Pons (tissue), 1 donor: ENCODE measurements at regions not wholly inside any gene's neighbourhood (a gene's known extent, or its start where the extent isn't known, plus 50 kb on each side); places are given as distances from the start of the nearest gene placed in this dataset.

Experiments used
- DNase-seq: peaks from one replicate; pipeline ENCODE4 v3.0.0-alpha.2; 2016; ENCODE audit warnings: low spot score

GRCh38 chr6:48912503-48912902, 550.5 kb downstream of the MMUT start:
- DNase-seq, result no peak

DNA sequence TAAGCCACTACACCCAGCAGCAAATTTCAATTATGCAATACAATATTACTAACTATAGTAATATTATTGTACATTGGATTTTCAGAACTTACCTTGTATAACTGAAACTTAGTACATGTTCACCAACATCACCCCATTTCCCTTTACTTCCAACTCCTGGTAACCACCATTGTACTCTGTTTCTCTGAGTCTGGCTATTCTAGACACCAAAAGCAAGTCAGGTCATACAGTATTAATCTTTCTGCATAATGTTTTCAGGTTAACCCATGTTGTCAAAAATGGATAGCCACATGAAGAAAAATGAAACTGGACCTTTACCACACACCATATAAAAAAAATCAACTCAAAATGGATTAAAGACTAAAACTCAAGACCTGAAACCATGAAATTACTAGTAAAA, 558.2 kb downstream of the MMUT start:
- DNase-seq, result no peak

DNA sequence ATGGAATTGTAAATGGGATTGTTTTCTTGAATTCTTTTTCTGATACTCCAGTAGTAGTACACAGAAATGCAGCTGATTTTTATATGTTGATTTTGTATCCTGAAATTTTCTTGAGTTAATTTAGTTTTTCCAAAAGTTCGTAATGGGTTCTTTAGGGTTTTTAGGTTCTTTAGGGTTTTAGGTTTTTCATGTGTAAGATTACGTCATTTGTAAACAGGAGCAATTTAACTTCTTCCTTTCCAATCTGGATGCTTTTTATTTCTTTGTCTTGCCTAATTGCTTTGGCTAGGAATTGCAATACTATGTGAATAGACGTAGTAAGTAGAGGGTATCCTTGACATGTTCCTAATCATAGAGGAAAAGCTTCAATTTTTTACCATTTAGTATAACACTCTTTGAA, 568.6 kb downstream of the MMUT start:
- no peak for DNase-seq

DNA sequence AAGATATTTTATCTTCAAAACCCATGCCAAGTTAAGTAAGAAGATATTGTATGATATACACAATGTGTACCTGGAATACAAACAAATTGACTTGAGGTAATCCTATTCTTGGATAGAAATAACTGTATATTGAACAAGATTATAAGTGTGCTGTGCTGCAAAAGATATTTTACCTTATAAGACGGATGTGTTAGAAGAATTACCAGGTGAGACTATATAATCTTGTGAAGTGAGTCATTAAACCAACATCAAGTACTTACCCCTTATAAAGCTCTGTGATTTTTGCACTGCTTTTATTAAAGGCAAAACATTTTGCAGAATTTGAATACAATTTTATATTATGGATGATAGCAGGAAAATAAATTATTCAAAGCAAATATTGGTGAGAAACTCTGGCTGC, 570.0 kb downstream of the MMUT start:
- no peak for DNase-seq

GRCh38 chr6:48891308-48891707, 571.7 kb downstream of the MMUT start:
- DNase-seq, result no peak

DNA sequence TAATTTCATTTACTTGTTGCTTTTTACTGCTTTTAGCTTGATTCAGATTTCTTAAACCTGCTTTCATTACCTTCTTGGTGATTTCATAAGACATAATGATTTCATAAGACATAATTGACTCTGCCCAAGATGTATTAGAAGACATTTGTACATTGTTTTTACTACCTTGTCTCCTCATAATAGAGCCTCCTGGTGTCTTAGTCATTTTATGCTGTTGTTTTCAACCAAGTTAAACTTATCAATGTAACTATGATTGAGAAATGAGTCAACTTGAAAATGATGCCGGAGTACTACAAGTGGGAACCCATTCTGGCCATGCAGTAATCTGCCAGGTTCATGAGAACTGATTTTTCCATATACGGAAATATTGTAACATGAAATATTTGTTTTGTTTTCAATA, 573.6 kb downstream of the MMUT start:
- DNase-seq, result no peak

GRCh38 chr6:48883116-48883515, 579.9 kb downstream of the MMUT start:
- DNase-seq, result no peak

DNA sequence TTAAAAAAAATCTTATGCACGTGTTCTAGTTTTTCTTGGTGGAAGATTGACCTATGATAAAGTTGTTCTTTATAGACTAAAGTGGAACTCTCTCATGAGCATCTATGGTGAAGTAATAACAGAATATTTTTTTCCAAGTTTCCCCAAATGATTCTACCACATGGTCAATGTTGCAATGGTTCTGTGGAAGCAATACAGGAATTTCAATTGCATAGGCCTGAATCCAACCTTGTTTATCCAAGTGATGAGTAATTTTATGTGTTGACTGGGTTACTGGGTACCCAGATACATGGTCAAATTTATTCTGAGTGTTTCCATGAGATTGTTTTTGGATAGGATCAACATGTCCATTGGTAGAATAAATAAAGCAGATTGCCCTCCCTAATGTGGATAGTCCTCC, 581.5 kb downstream of the MMUT start:
- DNase-seq, result no peak

DNA sequence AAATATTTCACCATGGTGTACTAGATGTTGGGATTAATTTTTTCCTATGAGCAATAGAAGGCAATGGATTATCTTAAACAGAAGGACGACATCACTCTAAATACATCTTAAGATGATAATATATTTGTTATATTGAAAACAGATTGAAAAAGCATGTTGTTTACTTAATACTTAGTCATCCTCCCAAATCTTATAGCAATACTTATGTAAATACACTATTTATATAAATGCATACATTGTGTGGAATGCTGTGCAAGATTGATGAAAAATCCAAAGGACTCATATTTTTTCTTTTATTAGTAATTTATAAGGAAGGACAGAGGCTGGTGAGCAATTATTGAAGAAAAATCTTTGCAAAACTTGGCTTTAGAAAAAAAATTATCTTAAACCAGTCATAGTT, 593.5 kb downstream of the MMUT start:
- no peak for DNase-seq

DNA sequence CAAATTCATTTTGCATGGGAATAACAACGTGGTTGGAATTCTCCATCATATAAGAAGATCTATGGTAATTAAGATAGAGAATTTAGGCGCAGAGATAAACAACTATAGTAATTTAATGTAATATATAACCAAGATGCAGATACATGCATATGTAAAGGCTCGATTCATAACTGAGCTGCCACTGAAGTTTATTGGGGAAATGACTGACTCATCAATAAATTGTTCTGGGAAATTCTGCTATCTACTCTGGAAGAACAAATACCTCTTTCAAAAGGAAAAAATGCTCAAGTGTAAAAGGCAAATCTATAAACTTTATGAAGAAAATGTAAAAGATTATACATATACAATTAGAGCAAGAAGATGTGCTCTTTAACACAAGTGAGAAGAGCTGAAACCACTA, 596.4 kb downstream of the MMUT start:
- no peak for DNase-seq

DNA sequence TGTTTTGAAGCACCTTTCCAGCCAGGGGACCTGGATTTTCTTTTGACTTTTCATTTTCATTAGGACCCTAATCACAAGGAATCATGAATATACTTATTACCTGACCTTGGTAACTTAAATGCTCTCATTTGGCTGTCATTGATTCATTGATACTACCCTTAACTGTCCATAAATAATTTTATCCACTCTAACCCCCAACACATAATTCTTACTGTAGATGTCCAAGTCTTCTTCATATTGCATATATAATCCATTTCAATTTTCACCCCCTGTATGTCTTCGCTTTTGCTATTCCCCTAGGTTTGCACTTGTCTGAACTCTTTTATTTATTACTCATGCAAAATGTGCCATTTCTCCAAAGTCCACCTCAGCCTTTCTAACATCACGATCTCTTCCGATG, 602.9 kb downstream of the MMUT start:
- no peak for DNase-seq

DNA sequence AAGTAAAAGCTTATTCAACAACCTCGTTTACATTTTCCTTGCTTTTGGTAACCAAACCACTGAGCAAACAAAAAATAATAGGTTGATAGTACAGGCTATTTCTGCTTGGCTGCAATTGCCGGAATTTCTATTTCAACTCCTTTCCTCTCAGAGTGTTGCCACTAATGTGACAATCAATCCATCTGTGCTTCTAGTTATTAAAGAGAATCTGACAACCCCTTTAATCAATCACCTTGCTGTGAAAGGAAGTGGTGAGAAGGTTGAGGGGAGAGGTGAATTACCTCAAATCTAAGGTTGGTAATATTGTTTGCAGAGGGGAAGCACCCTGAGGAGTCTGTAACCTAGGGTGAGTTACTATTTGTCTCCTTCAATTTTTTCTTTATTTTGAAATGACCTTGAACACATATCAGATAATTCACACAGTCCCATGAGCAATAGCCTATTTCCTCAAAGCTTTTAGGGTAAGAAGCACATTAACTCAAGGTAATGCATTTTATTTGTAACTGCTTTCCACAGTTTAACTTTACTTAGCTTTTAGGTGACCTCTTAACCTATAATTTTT, 603.4 kb downstream of the MMUT start:
- no peak for DNase-seq

- no peak for DNase-seq
These were observed 617.8 kb downstream of the MMUT start for GRCh38 chr6:48845219-48845618.

DNA sequence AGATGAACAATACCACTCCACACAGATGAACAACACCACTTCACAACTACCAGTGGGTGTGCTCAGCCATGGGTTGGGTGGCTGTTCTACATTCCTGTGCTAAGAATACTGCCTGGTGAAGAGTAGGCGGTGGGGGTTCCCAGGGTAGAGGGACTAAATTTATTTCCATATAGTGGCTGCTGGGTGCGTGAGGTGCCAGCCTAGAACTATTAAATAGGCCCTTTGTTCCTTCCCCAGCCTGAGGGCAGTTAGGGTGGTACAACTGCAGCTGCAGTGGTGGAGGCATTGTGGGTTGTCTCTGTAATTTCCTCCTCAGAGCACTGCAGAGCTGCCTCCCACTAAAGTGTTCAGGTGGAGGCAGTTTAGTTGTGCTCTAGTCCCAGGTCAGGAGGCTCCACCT, 618.4 kb downstream of the MMUT start:
- DNase-seq, result no peak

GRCh38 chr6:48840896-48841295, 622.2 kb downstream of the MMUT start:
- DNase-seq, result no peak

GRCh38 chr6:48839206-48839605, 623.8 kb downstream of the MMUT start:
- no peak for DNase-seq

- no peak for DNase-seq
These were observed 625.3 kb downstream of the MMUT start for GRCh38 chr6:48837744-48838143.

DNA sequence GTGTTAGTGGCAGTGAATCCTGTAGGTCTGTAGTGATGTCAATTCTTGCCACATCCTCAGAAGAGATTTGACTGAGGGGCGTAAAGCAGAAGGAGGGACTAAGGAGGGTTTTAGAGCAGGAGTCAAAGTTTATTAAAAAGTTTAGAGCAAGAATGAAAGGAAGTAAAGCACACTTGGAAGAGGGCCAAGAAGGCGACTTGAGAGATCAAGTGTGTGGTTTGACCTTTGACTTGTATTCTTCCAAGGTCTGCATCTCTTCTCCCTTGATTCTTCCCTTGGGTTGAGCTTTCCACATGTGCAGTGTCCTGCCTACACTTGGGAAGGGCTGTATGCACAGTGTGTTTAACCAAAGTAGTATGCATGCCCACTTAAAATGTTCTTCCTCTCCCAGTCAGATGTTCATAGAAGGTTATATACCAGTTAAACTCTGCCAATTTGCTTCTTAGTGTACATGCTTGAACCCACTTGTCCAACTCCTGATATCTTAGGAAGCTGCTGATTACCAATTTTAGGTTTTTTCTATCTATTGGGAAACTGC, 627.6 kb downstream of the MMUT start:
- no peak for DNase-seq

DNA sequence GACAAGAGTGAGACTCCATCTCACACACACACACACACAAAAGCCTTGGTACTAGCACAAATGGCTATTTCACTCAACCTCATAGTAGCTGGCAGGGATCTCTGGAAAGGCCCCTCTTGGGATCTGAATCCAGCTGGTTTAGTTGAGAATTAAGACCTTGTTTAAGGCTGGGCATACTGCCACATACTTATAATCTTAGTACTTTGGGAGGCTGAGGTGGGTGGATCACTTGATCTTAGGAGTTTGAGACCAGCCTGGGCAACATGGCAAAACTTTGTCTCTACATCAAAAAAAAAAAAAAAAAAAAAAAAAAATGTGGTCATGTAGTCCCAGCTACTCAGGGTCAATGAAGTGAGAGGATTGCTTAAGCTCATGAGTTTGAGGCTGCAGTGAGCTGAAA, 628.3 kb downstream of the MMUT start:
- no peak for DNase-seq

- no peak for DNase-seq
These were observed 629.1 kb downstream of the MMUT start for GRCh38 chr6:48833916-48834315.

DNA sequence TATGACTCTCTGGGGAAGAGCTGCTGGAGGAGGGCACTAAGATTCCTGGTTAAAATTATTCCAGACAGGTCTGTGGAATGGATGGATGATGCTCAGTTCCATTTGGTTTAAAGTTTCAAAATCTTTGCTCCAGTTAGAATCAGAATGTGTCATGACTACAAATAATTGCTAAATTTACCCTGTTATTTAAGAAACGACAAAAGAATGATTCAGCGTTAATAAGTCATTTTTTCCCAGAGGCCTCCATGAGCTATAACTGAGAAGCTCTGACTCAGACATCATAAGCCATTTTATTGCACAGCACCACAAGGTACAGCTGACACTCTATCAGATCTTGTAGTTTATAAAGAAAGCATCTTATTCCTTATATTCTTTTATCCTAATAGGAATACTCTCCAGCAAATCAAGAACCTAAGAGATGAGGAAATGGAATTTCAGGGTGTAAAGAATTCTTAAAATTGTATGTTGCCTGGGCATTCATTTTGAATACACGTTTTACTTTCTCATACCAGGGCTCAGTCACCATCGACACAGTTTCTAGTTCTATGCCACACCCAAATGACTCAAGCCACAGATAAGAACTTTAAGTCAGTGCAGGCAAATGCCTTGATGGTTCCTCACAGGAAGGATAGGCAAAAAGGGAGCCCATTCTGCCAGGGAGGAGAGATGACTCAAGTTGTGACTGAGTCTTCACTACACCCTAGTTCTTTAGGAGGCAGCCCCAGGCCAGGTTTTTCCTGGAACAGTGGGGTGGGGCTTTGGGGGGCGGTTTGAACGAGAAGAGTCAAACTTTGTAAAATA, 636.0 kb downstream of the MMUT start:
- no peak for DNase-seq

GRCh38 chr6:48826152-48826515, 636.9 kb downstream of the MMUT start:
- no peak for DNase-seq

GRCh38 chr6:48825501-48826151, 637.4 kb downstream of the MMUT start:
- no peak for DNase-seq
